AML-193 (cell line): ENCODE measurements at regions not wholly inside any gene's neighbourhood (a gene's known extent, or its start where the extent isn't known, plus 50 kb on each side); places are given as distances from the start of the nearest gene placed in this dataset.

Experiments
- DNase-seq, 2 experiments: peaks; one replicate each; lab custom pipeline; 2025; lab: John Stamatoyannopoulos, UW

GRCh38 chr12:22991250-22991844 lies 366.4 kb downstream of the ETNK1 start:
- DNase-seq: no peak

GRCh38 chr12:22993609-22994315 lies 368.8 kb downstream of the ETNK1 start:
- no peak for DNase-seq

GRCh38 chr12:22994316-22994675 lies 369.3 kb downstream of the ETNK1 start:
- no peak for DNase-seq

GRCh38 chr12:23001487-23001886 lies 376.5 kb downstream of the ETNK1 start:
- DNase-seq: no peak

GRCh38 chr12:23002381-23002780 lies 377.4 kb downstream of the ETNK1 start:
- DNase-seq: no peak

GRCh38 chr12:23004473-23005020 lies 379.6 kb downstream of the ETNK1 start:
- DNase-seq: no peak

- no peak for DNase-seq
These were observed 380.4 kb downstream of the ETNK1 start for GRCh38 chr12:23005387-23005786.

- DNase-seq: no peak
These were observed 381.4 kb downstream of the ETNK1 start for GRCh38 chr12:23006413-23006812.

- DNase-seq: no peak
These were observed 383.7 kb downstream of the ETNK1 start for GRCh38 chr12:23008623-23009022.

GRCh38 chr12:23014749-23015148 lies 389.8 kb downstream of the ETNK1 start:
- no peak for DNase-seq

GRCh38 chr12:23025372-23026016 lies 400.5 kb downstream of the ETNK1 start:
- DNase-seq: no peak

GRCh38 chr12:23028158-23028802 lies 403.3 kb downstream of the ETNK1 start:
- DNase-seq: no peak

- no peak for DNase-seq
These were observed 404.2 kb downstream of the ETNK1 start for GRCh38 chr12:23029185-23029584.

GRCh38 chr12:23039834-23040233 lies 414.9 kb downstream of the ETNK1 start:
- no peak for DNase-seq

GRCh38 chr12:23041774-23042173 lies 416.8 kb downstream of the ETNK1 start:
- no peak for DNase-seq

GRCh38 chr12:23043646-23044045 lies 418.7 kb downstream of the ETNK1 start:
- DNase-seq: no peak

- peak in 1 of 2 experiments; percentile 24 for DNase-seq
These were observed 424.2 kb downstream of the ETNK1 start for GRCh38 chr12:23049180-23049579.

GRCh38 chr12:23055004-23055403 lies 430.0 kb downstream of the ETNK1 start:
- no peak for DNase-seq

- DNase-seq: no peak
These were observed 432.6 kb downstream of the ETNK1 start for GRCh38 chr12:23057571-23057970.

- no peak for DNase-seq
These were observed 435.2 kb downstream of the ETNK1 start for GRCh38 chr12:23060161-23060560.

- DNase-seq: no peak
These were observed 438.2 kb downstream of the ETNK1 start for GRCh38 chr12:23063206-23063605.

GRCh38 chr12:23066095-23066494 lies 441.1 kb downstream of the ETNK1 start:
- no peak for DNase-seq

GRCh38 chr12:23083267-23083666 lies 458.3 kb downstream of the ETNK1 start:
- DNase-seq: no peak
